ENCODE measurements at regions not wholly inside any gene's neighbourhood (a gene's known extent, or its start where the extent isn't known, plus 50 kb on each side); places are given as distances from the start of the nearest gene placed in this dataset.

GRCh38 chr6:87830907-87831306 lies 128.9 kb upstream of the AKIRIN2 start:
- Mint-ChIP-seq H3K4me3 (no peak overlapping the region), H3K4me1 (no peaks in the 10 kb centered on the region)

More at GRCh38 chr6:87830907-87831306, 128.9 kb upstream of the AKIRIN2 start:
- Histone ChIP-seq H3K27me3 (ENCODE audit: insufficient read depth, low read length) (no peaks in the 10 kb centered on the region), H3K23ac (ENCODE audit: insufficient read length, low read depth, low read length) (no peak overlapping the region), H4K91ac (ENCODE audit: insufficient read length, low read depth, low read length) (no peak overlapping the region), H3K4me2 (ENCODE audit: insufficient read depth, insufficient read length, low read length) (no peak overlapping the region), H2BK15ac (ENCODE audit: low read depth, low read length) (no peak overlapping the region), H3K9me3 (ENCODE audit: control insufficient read depth, low read depth, low read length) (no peaks in the 10 kb centered on the region), H3K9ac (ENCODE audit: extremely low read depth, insufficient read length, low read length) (no peak overlapping the region), H2BK5ac (ENCODE audit: insufficient read length, low read length) (no peak overlapping the region), H2AFZ (ENCODE audit: low read length) (no peak overlapping the region), H2BK120ac (ENCODE audit: low read depth, low read length, poor library complexity, severe bottlenecking) (no peak overlapping the region), H2AK5ac (ENCODE audit: insufficient read length, low read length) (no peak overlapping the region), H4K5ac (ENCODE audit: insufficient read length, low read depth, low read length) (no peak overlapping the region), H3K79me1 (ENCODE audit: insufficient read depth, low read depth, low read length, poor library complexity, severe bottlenecking) (no peaks in the 10 kb centered on the region), H3K79me2 (ENCODE audit: insufficient read depth, low read length) (no peaks in the 10 kb centered on the region), H2BK20ac (ENCODE audit: low read depth, low read length, poor library complexity, severe bottlenecking) (no peak overlapping the region), H3K4ac (ENCODE audit: low read depth, low read length) (no peak overlapping the region), H2BK12ac (ENCODE audit: insufficient read length, low read depth, low read length) (no peak overlapping the region), H3K14ac (ENCODE audit: insufficient read depth, low read length) (no peak overlapping the region), H3K27ac (ENCODE audit: insufficient read length, low read depth, low read length) (no peak overlapping the region), H4K8ac (replicated peaks; ENCODE audit: insufficient read length, low read depth, low read length) (no peak overlapping the region), H3K4me1 (ENCODE audit: insufficient read depth, low read length) (no peaks in the 10 kb centered on the region), H3K18ac (ENCODE audit: insufficient read length, low read depth, low read length) (no peak overlapping the region), H4K20me1 (ENCODE audit: control insufficient read depth, insufficient read depth, insufficient read length) (no peaks in the 10 kb centered on the region), H3K23me2 (ENCODE audit: insufficient read length, low read depth, low read length, poor library complexity, severe bottlenecking) (no peaks in the 10 kb centered on the region), H3T11ph (ENCODE audit: low read length) (no peak overlapping the region), H3K56ac (ENCODE audit: insufficient read length, low read depth, low read length) (no peak overlapping the region)
- H3K9me3 Mint-ChIP-seq = no peaks in the 10 kb centered on the region
- no peaks in the 10 kb centered on the region for H3K36me3 Mint-ChIP-seq (ENCODE audit: insufficient read depth in 1 of 3, low read depth in 3 of 3)
- no CpG with 5 or more reads among the region's 4 CpGs for whole genome bisulfite sequencing (ENCODE audit: extremely low coverage, insufficient read length, low lambda C conversion rate)
- H3K27ac Mint-ChIP-seq = no peak overlapping the region
- TF ChIP-seq CTCF (conservative IDR thresholded peaks at IDR 0.05) = no peak
- H3K27me3 Mint-ChIP-seq (ENCODE audit: low read depth) = peaks cover 2% of the 10 kb centered on the region
- no peak for DNase-seq
